ENCODE measurements at regions not wholly inside any gene's neighbourhood (a gene's known extent, or its start where the extent isn't known, plus 50 kb on each side); places are given as distances from the start of the nearest gene placed in this dataset.

DNA sequence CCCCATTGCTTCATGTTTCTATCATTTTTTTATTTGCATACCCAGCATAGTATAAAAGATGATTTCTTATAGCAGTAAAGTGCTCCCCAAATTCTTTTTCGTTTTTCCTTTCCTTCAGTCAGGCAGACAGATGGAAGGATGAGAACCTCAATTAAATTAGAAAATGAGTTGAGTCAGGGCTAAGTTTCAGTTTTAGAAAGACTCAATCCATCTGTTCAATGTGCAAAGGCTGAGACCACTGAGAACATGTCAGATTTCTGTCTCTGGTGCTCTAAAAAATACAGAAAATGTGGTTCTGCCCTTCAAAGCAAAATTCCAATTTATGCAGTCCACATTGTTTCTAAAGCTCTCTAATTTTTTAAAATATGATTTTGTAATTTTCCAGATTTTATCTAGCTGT is 257.6 kb upstream of the HS3ST5 start:
- no peak overlapping the region for H3K4me2 ChIP-seq (ENCODE audit: insufficient read depth in 1 of 2, low read depth in 2 of 2, low read length in 2 of 2)
- H4K8ac ChIP-seq (ENCODE audit: extremely low read depth, insufficient read depth, low read length), result no peak overlapping the region
- WGBS, 2 experiments (ENCODE audit: extremely low coverage in 1 of 2, insufficient coverage in 1 of 2, insufficient read length in 1 of 2, insufficient replicate concordance in 2 of 2, low coverage in 1 of 2, low lambda C conversion rate in 2 of 2, missing lambda C conversion rate in 1 of 2), result 85% methylated on average over 1 of the region's 1 CpG; no CpG with 5 or more reads in 1 of the 2 experiments
- H2BK12ac ChIP-seq (ENCODE audit: low read depth, low read length), result no peak overlapping the region
- no peaks in the 10 kb centered on the region; the same call in 1 of the 2 replicates for H3K23me2 ChIP-seq (ENCODE audit: low read depth, low read length)
- no peak overlapping the region for H3K27ac ChIP-seq (ENCODE audit: low read depth, low read length)
- no peak overlapping the region for H2BK20ac ChIP-seq (ENCODE audit: low read length)
- no peak overlapping the region for H3K4me3 ChIP-seq (ENCODE audit: extremely low read depth in 1 of 4, insufficient read depth in 2 of 4, low read depth in 3 of 4, low read length in 4 of 4)
- no peak overlapping the region for H3K4ac ChIP-seq (replicated peaks; ENCODE audit: insufficient read length, low read depth, low read length)
- no peaks in the 10 kb centered on the region for H4K20me1 ChIP-seq (replicated peaks in 1 of 2; ENCODE audit: control insufficient read depth in 1 of 2, insufficient read depth in 2 of 2, low read length in 2 of 2)
- H2AK5ac ChIP-seq (ENCODE audit: low read depth, low read length), result no peak overlapping the region
- no peak overlapping the region for H4K91ac ChIP-seq (replicated peaks; ENCODE audit: insufficient read length, low read length)
- no peaks in the 10 kb centered on the region for H3K79me1 ChIP-seq (ENCODE audit: low read depth, low read length)
- TF ChIP-seq JUN (IDR thresholded peaks at IDR 0.05; ENCODE audit: low read depth, low read length) (no peak), POLR2AphosphoS5 (IDR thresholded peaks at IDR 0.05; ENCODE audit: low read depth, low read length) (no peak), BCL11A (IDR thresholded peaks at IDR 0.05; ENCODE audit: low read depth in 2 of 2, low read length in 2 of 2) (no peak), CBX5 (IDR thresholded peaks at IDR 0.05; ENCODE audit: low read depth, low read length) (no peak), BACH1 (IDR thresholded peaks at IDR 0.05; ENCODE audit: low read length) (no peak)
- H3K9me3 ChIP-seq (ENCODE audit: insufficient read depth in 2 of 2, low read depth in 1 of 2, low read length in 1 of 2), result no peaks in the 10 kb centered on the region
- H2AFZ ChIP-seq (ENCODE audit: low read length), result no peak overlapping the region
- no peak overlapping the region for H3K18ac ChIP-seq (ENCODE audit: extremely low read depth, low read length)
- H3K79me2 ChIP-seq (ENCODE audit: control insufficient read depth in 1 of 2, insufficient read depth in 2 of 2, low read length in 2 of 2), result no peaks in the 10 kb centered on the region
- ChIA-PET CTCF (ENCODE audit: partially characterized antibody) (interaction anchor here (1.2 kb wide), 1 partner anchor 9 kb away, joined by 3 read pairs; no protein-coding TSS in a partner anchor), POLR2A (ENCODE audit: partially characterized antibody) (no interaction called here)
- no peak overlapping the region for H3K9ac ChIP-seq (replicated peaks in 1 of 4; ENCODE audit: extremely low read depth in 1 of 4, low read depth in 3 of 4, low read length in 3 of 4)
- no peak overlapping the region for H2BK120ac ChIP-seq (replicated peaks; ENCODE audit: low read depth, low read length)
- no peak overlapping the region for H2BK15ac ChIP-seq (ENCODE audit: low read length)
- no peak overlapping the region for H3K14ac ChIP-seq (ENCODE audit: insufficient read length)
- DNase-seq (ENCODE audit: low read depth in 1 of 2, low spot score in 2 of 2) (no peak), FAIRE-seq (no peak)
- no peaks in the 10 kb centered on the region for H3K4me1 ChIP-seq (replicated peaks in 1 of 4; ENCODE audit: control insufficient read depth in 3 of 4, insufficient read depth in 4 of 4, low read length in 3 of 4)
- no peak overlapping the region for H2BK5ac ChIP-seq (ENCODE audit: low read depth, low read length)
- H4K5ac ChIP-seq (ENCODE audit: insufficient read length, low read depth, low read length), result no peak overlapping the region
- H3K56ac ChIP-seq (replicated peaks; ENCODE audit: insufficient read length, low read depth, low read length), result no peak overlapping the region
- no peak overlapping the region for H3K23ac ChIP-seq (ENCODE audit: insufficient read length)
- H3K36me3 ChIP-seq (ENCODE audit: control insufficient read depth in 2 of 4, insufficient read depth in 4 of 4, low read length in 3 of 4), result no peaks in the 10 kb centered on the region
- no peaks in the 10 kb centered on the region for H3K27me3 ChIP-seq (replicated peaks in 1 of 4; ENCODE audit: control insufficient read depth in 3 of 4, extremely low read depth in 1 of 4, insufficient read depth in 3 of 4, low read length in 3 of 4)
